HG03135 (cell line): ENCODE measurements at regions not wholly inside any gene's neighbourhood (a gene's known extent, or its start where the extent isn't known, plus 50 kb on each side); places are given as distances from the start of the nearest gene placed in this dataset.
"Not testable (repeated sequence)": the region's sequence is repeated elsewhere in the genome, so short reads cannot be mapped to it uniquely, and the experiment has no call there.

Experiments used
- ATAC-seq: cut with Tn5 transposase; IDR thresholded peaks from one replicate; pipeline ENCODE4 v1.9.1; 2021; ENCODE audit warnings: mild to moderate bottlenecking, moderate library complexity; ENCODE audit not compliant: unreplicated experiment

DNA sequence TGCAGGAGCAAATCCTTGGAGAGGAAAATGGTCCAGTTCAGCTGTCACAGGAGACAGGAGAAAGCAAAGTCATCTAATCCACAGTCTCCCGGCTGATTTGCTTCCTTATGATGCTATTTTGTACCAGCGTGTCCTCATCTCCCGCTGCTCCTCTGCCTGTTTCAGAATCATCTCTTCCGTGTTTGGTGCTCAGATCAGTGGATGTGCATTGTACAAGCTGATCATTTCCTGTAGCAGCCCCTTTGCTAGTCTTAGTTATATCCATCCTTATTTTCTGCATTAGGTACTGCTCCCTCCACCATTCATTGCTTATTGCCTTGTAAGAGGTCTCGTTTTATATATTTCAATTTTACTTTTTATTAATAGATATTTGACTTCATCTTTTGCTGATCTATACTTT is 219.9 kb upstream of the PRSS58 start:
- not testable (repeated sequence) for ATAC-seq

DNA sequence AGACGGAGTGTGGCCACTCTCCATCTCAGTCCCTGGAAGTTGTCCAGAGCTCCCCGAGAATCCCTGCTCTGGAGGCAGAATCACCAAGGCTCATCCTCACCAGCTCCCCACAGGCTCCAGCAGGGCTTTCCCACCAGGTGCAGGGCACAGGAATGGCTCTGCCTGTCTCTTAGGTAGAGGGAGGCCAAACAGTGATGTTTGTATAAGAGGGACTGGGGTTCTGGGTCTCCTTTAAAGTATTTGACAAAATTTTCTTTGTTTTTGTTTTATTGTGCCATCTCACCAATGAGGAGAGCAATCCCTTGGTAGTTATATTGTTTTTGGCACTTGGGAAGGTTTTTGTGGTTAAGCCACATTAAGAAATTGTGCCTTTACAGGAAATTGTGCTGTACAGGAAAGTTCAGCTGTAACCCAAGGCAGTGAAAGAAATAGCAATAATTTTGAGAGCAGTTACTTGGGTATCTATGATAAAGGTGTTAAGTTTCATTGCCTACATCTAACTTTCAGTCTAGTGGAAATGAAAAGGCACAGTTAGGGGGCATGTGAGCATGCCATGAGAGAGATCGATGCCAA is 219.3 kb upstream of the PRSS58 start:
- ATAC-seq = no peak

DNA sequence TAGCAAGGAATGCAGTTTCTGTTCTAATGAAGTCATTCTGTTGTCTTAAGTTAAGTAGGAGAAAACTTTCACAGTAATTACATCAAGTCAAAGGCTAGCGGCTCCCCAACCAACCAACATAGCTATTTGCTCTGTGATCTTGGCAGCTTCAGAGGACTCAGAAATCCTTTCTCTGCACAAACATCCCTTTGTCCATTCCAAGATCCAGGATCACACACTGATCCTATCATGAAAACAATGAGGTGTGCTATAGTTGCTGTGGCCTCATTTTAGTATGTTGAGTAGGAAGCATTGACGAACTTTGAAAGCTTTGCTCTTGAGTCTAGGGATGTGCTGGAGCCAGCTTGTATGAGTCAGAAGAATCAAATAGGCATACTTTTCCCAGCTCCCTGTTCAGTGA is 218.2 kb upstream of the PRSS58 start:
- no peak for ATAC-seq

- ATAC-seq = no peak
Measured at GRCh38 chr7:142471820-142472219, 214.0 kb upstream of the PRSS58 start.

DNA sequence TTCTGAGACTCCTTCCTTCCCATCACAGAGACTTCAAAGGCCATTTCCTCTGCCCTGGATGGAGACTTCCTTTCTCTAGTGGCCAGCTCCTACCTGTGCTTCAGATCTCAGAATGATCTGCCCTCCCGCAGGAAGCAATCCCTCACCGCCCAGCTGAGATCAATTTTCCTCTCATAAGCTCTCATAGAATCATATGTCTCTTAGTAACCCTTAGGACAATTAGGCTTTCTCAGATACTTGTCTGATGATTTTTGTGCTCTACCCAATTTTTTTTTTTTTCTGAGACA is 212.6 kb upstream of the PRSS58 start:
- no peak for ATAC-seq

DNA sequence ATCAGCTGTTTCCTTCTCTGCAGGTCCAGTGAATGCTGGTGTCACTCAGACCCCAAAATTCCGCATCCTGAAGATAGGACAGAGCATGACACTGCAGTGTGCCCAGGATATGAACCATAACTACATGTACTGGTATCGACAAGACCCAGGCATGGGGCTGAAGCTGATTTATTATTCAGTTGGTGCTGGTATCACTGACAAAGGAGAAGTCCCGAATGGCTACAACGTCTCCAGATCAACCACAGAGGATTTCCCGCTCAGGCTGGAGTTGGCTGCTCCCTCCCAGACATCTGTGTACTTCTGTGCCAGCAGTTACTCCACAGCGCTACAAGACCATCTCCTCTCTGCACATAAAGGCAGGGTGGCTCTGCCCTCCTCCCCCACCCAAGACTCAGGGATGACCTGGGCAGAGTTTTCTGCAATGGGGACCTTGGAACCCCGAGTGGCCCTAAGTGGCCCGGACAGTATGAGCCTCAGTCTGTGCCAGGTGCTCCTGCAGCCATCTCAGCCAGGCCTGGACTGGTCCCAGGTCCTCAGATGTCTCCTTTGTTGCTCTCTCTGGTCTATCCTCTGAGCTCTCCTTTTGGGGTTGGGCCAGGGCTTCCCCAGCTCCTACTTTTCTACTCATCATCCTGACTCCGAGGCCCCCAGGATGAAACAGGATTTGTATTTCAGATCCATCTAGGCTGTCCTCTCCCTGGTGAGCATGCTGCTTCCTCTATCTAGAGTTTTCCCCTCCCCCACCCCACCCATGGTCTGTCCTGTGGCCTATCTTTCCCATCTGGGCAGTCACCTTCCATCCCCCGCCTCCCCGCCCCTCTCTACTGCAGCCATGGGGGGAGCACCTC is 212.1 kb upstream of the PRSS58 start:
- no peak for ATAC-seq

- ATAC-seq = no peak
Measured at GRCh38 chr7:142468871-142469665, 211.2 kb upstream of the PRSS58 start.

GRCh38 chr7:142467056-142467655 is 209.3 kb upstream of the PRSS58 start:
- not testable (repeated sequence) for ATAC-seq

- no peak for ATAC-seq
Measured at GRCh38 chr7:142463401-142463850, 205.6 kb upstream of the PRSS58 start.

GRCh38 chr7:142461437-142461836 is 203.6 kb upstream of the PRSS58 start:
- no peak for ATAC-seq

- ATAC-seq = no peak
Measured at GRCh38 chr7:142460402-142461117, 202.7 kb upstream of the PRSS58 start.

- ATAC-seq = peak; percentile 71
Measured at GRCh38 chr7:142459551-142459963, 201.7 kb upstream of the PRSS58 start.

DNA sequence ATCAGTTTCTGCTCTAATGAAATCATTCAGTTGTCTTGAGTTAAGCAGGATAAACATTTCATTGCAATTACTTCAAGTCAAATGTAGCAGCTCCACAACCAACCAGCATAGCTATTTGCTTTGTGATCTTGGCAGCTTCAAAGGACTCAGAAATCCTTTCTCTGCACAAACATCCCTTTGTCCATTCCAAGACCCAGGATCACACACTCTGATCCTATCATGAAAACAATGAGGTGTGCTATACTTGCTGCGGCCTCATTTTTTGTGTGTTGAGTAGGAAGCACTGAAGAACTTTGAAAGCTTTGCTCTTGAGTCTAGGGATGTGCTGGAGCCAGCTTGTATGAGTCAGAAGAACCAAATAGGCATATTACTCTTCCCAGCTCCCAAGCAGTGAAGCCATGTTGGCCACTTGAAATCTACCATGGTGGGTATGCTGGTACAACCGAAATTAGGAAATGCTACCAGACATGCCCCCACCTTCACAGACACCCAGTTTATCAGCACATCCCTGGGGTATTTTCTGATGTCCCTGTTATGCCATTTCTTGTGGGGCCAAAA is 199.4 kb upstream of the PRSS58 start:
- no peak for ATAC-seq

DNA sequence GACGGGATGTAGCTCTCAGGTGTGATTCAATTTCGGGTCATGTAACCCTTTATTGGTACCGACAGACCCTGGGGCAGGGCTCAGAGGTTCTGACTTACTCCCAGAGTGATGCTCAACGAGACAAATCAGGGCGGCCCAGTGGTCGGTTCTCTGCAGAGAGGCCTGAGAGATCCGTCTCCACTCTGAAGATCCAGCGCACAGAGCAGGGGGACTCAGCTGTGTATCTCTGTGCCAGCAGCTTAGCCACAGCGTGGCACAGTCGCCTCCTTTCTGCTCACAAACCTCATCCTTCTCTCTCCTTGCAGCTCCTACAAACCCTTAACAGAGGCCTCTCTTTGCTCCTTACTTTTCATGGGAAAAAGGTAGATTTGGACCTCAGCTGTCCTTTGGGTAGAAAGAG is 197.5 kb upstream of the PRSS58 start:
- no peak for ATAC-seq

GRCh38 chr7:142454862-142455261 is 197.0 kb upstream of the PRSS58 start:
- no peak for ATAC-seq

GRCh38 chr7:142452791-142453190 is 194.9 kb upstream of the PRSS58 start:
- no peak for ATAC-seq

DNA sequence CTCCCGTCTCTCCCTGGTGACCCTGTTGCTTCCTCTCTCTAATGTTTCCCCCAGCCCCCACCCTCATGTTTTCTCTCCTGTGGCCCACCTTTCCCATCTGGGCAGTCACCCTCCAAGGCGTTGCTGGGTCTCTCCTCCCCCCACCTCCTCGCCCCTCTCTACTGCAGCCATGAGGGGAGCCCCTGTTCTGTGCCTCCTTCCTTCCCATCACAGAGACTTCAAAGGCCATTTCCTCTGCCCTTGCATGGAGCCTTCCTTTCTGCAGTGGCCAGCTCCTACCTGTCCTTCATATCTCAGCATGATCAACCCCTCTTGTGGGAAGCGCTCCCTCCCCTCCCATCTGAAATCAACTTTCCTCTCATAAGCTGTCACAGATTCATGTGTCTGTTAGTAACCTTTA is 194.0 kb upstream of the PRSS58 start:
- ATAC-seq = no peak

DNA sequence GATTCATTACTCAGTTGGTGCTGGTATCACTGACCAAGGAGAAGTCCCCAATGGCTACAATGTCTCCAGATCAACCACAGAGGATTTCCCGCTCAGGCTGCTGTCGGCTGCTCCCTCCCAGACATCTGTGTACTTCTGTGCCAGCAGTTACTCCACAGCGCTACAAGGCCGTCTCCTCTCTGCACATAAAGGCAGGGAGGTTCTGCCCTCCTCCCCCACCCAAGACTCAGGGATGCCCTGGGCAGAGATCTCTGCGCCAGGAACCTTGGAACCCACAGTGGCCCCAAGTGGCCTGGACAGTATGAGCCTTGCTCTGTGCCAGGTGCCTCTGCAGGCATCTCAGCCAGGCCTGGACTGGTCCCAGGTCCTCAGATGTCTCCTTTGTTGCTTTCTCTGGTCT is 193.4 kb upstream of the PRSS58 start:
- no peak for ATAC-seq

- no peak for ATAC-seq
Measured at GRCh38 chr7:142450695-142451094, 192.8 kb upstream of the PRSS58 start.

- ATAC-seq = no peak
Measured at GRCh38 chr7:142450206-142450605, 192.3 kb upstream of the PRSS58 start.

GRCh38 chr7:142448857-142449256 is 191.0 kb upstream of the PRSS58 start:
- not testable (repeated sequence) for ATAC-seq
